GM23338 (cell line): ENCODE measurements at regions not wholly inside any gene's neighbourhood (a gene's known extent, or its start where the extent isn't known, plus 50 kb on each side); places are given as distances from the start of the nearest gene placed in this dataset.

Experiments
- ATAC-seq: fragments of 200-7000 bp; cut with Tn5 transposase; 3 replicates; pipeline ENCODE4 v1.9.1; 2020
- DNase-seq: peaks from one replicate; pipeline ENCODE4 v3.0.0-alpha.2; 2015; ENCODE audit warnings: low spot score
- H2AFZ ChIP-seq: fragments of 200-600 bp; sonication (generic); 2 replicates; pipeline ENCODE4 v1.8.0; 2016; ENCODE audit warnings: antibody characterized with exemption, mild to moderate bottlenecking, moderate library complexity
- H3F3A ChIP-seq: fragments of 200-600 bp; sonication (generic); replicated peaks from 2 replicates; pipeline ENCODE4 v1.8.0; 2017; ENCODE audit warnings: antibody characterized with exemption, mixed run types, low read depth
- H3K27ac ChIP-seq: fragments of 200-600 bp; sonication (generic); 2 replicates; pipeline ENCODE4 v1.6.1; 2016; ENCODE audit warnings: low read depth
- H3K27me3 ChIP-seq: fragments of 200-600 bp; sonication (generic); 2 replicates; pipeline ENCODE4 v1.8.0; 2016; ENCODE audit warnings: mild to moderate bottlenecking, mixed run types, moderate library complexity; ENCODE audit not compliant: insufficient read depth
- H3K36me3 ChIP-seq: fragments of 200-600 bp; sonication (generic); 2 replicates; pipeline ENCODE4 v1.8.0; 2016; ENCODE audit warnings: mild to moderate bottlenecking; ENCODE audit not compliant: insufficient read depth
- H3K4me1 ChIP-seq: fragments of 200-600 bp; sonication (generic); 2 replicates; pipeline ENCODE4 v1.8.0; 2016; ENCODE audit warnings: mild to moderate bottlenecking, moderate library complexity; ENCODE audit not compliant: insufficient read depth
- H3K4me2 ChIP-seq: fragments of 200-600 bp; sonication (generic); 2 replicates; pipeline ENCODE4 v1.7.1; 2017; ENCODE audit warnings: mixed run types
- H3K4me3 ChIP-seq: fragments of 200-600 bp; sonication (generic); 2 replicates; pipeline ENCODE4 v1.6.1; 2016; ENCODE audit warnings: mixed run types
- H3K79me2 ChIP-seq: fragments of 200-600 bp; sonication (generic); replicated peaks from 2 replicates; pipeline ENCODE4 v1.8.0; 2017; ENCODE audit warnings: mild to moderate bottlenecking; ENCODE audit not compliant: insufficient read depth
- H3K9me2 ChIP-seq: fragments of 200-600 bp; sonication (generic); 2 replicates; pipeline ENCODE4 v1.8.0; 2017; ENCODE audit not compliant: insufficient read depth
- H4K20me1 ChIP-seq: fragments of 200-600 bp; sonication (generic); replicated peaks from 2 replicates; pipeline ENCODE4 v1.8.0; 2017; ENCODE audit warnings: mild to moderate bottlenecking; ENCODE audit not compliant: insufficient read depth
- H3K27ac Mint-ChIP-seq: 2 replicates; pipeline ENCODE4 v1.8.0; 2020; ENCODE audit warnings: inconsistent platforms, mild to moderate bottlenecking, moderate library complexity, mixed read lengths
- H3K27me3 Mint-ChIP-seq: 3 replicates; pipeline ENCODE4 v1.8.0; 2022; ENCODE audit warnings: low read depth, mild to moderate bottlenecking, moderate library complexity, mixed read lengths, inconsistent platforms; ENCODE audit not compliant: insufficient read depth, poor library complexity
- H3K36me3 Mint-ChIP-seq: 3 replicates; pipeline ENCODE4 v1.8.0; 2021; ENCODE audit warnings: low read depth, mild to moderate bottlenecking, inconsistent platforms, moderate library complexity, mixed read lengths
- H3K4me1 Mint-ChIP-seq: 3 replicates; pipeline ENCODE4 v1.8.0; 2020; ENCODE audit warnings: mild to moderate bottlenecking, inconsistent platforms, mixed read lengths
- H3K4me3 Mint-ChIP-seq: 3 replicates; pipeline ENCODE4 v1.8.0; 2021; ENCODE audit warnings: moderate library complexity, mild to moderate bottlenecking, inconsistent platforms, mixed read lengths
- H3K9me3 Mint-ChIP-seq: 3 replicates; pipeline ENCODE4 v1.8.0; 2020; ENCODE audit warnings: moderate library complexity, mild to moderate bottlenecking, inconsistent platforms, mixed read lengths
- CREB1 ChIP-seq: fragments of 250-450 bp; sonication (Bioruptor Pico); IDR thresholded peaks from 2 replicates; pipeline ENCODE4 v1.5.0; 2020; ENCODE audit warnings: low read depth, mild to moderate bottlenecking, moderate library complexity
- ETS1 ChIP-seq: IDR thresholded peaks from 2 replicates; pipeline ENCODE4 v1.6.1; 2016; ENCODE audit warnings: antibody characterized with exemption
- EZH2 ChIP-seq: fragments of 200-600 bp; sonication (generic); IDR thresholded peaks from one replicate; pipeline ENCODE4 v1.8.0; 2017; ENCODE audit warnings: antibody characterized with exemption, mild to moderate bottlenecking, low read depth; ENCODE audit not compliant: unreplicated experiment
- EZH2phosphoT487 ChIP-seq: fragments of 200-600 bp; sonication (generic); IDR thresholded peaks from one replicate; pipeline ENCODE4 v1.8.1; 2018; ENCODE audit warnings: antibody characterized with exemption; ENCODE audit not compliant: unreplicated experiment
- JUNB ChIP-seq: IDR thresholded peaks from one replicate; pipeline ENCODE4 v1.6.1; 2016; ENCODE audit warnings: antibody characterized with exemption; ENCODE audit not compliant: unreplicated experiment
- NANOG ChIP-seq: IDR thresholded peaks from 2 replicates; pipeline ENCODE4 v1.6.1; 2016; ENCODE audit warnings: antibody characterized with exemption, borderline replicate concordance
- POLR2AphosphoS5 ChIP-seq: IDR thresholded peaks from 2 replicates; pipeline ENCODE4 v1.6.1; 2016; ENCODE audit warnings: antibody characterized with exemption, low read depth
- REST ChIP-seq: IDR thresholded peaks from one replicate; pipeline ENCODE4 v1.6.1; 2018; ENCODE audit warnings: antibody characterized with exemption; ENCODE audit not compliant: unreplicated experiment
- STAT1 ChIP-seq: IDR thresholded peaks from one replicate; pipeline ENCODE4 v1.6.1; 2016; ENCODE audit warnings: antibody characterized with exemption; ENCODE audit not compliant: unreplicated experiment
- ZNF114 ChIP-seq: fragments of 250-450 bp; sonication (Bioruptor Pico); IDR thresholded peaks from 2 replicates; pipeline ENCODE4 v1.5.0; 2020; ENCODE audit warnings: mild to moderate bottlenecking, moderate library complexity
- ZNF462 ChIP-seq: fragments of 250-450 bp; sonication (Bioruptor Pico); IDR thresholded peaks from 2 replicates; pipeline ENCODE4 v1.5.0; 2020; ENCODE audit warnings: mild to moderate bottlenecking, moderate library complexity
- TF ChIP-seq, protein P1 (sequence below), 2 experiments: fragments of 200-600 bp in 1 of 2; sonication (generic) in 1 of 2; conservative IDR thresholded peaks; 2 replicates each; pipeline versions ENCODE4 v1.5.1 to v1.6.1; 2016 to 2017; ENCODE audit warnings: antibody characterized with exemption in 2 of 2, low read depth in 2 of 2, mild to moderate bottlenecking in 2 of 2, moderate library complexity in 1 of 2

DNA sequence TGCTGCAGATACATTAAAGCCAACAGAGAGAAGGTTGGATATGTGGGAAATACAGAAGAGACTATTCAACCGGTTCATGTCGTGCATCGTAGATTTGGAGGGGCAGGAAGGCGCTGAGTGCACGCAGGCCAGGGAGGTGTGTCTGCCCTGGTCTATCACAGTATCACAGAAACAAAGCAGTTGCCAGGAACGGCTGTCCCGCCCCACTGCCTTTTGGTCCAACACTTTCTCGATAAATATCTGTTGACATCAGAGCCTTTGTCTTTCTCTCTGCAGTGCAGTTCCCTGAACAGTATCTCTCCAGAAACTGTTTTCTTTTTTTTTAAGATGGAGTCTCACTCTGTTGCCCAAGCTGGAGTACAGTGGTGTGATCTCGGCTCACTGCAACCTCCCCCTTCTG is 151.1 kb upstream of the BCOR start:
- Histone ChIP-seq H3K79me2 (no peaks in the 10 kb centered on the region), H2AFZ (no peak overlapping the region), H3K27ac (no peak overlapping the region), H3K27me3 (no peaks in the 10 kb centered on the region), H3K4me3 (no peak overlapping the region), H3K4me1 (0 out of 2 replicates have a peak, but pooled peaks cover 3% of the 10 kb centered on the region), H3K9me2 (no peaks in the 10 kb centered on the region), H3K4me2 (no peak overlapping the region), H4K20me1 (no peaks in the 10 kb centered on the region), H3F3A (no peaks in the 10 kb centered on the region), H3K36me3 (no peaks in the 10 kb centered on the region)
- no peak for DNase-seq
- no peak overlapping the region for H3K4me3 Mint-ChIP-seq
- no peaks in the 10 kb centered on the region for H3K9me3 Mint-ChIP-seq
- H3K27ac Mint-ChIP-seq, result no peak overlapping the region
- H3K36me3 Mint-ChIP-seq, result no peaks in the 10 kb centered on the region
- ATAC-seq, result no peak
- H3K27me3 Mint-ChIP-seq, result peaks cover 13% of the 10 kb centered on the region
- peaks cover 19% of the 10 kb centered on the region for H3K4me1 Mint-ChIP-seq
- TF ChIP-seq, protein P1, sequence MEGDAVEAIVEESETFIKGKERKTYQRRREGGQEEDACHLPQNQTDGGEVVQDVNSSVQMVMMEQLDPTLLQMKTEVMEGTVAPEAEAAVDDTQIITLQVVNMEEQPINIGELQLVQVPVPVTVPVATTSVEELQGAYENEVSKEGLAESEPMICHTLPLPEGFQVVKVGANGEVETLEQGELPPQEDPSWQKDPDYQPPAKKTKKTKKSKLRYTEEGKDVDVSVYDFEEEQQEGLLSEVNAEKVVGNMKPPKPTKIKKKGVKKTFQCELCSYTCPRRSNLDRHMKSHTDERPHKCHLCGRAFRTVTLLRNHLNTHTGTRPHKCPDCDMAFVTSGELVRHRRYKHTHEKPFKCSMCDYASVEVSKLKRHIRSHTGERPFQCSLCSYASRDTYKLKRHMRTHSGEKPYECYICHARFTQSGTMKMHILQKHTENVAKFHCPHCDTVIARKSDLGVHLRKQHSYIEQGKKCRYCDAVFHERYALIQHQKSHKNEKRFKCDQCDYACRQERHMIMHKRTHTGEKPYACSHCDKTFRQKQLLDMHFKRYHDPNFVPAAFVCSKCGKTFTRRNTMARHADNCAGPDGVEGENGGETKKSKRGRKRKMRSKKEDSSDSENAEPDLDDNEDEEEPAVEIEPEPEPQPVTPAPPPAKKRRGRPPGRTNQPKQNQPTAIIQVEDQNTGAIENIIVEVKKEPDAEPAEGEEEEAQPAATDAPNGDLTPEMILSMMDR (conservative IDR thresholded peaks at IDR 0.05; ENCODE audit: low read depth in 2 of 2), result no peak
- no peak for TF ChIP-seq ETS1
- TF ChIP-seq EZH2phosphoT487, result no peak
- no peak for TF ChIP-seq ZNF114 (CRISPR knock-in tag)
- no peak for TF ChIP-seq REST
- no peak for TF ChIP-seq POLR2AphosphoS5
- TF ChIP-seq ZNF462 (CRISPR knock-in tag), result no peak
- no peak for TF ChIP-seq NANOG
- TF ChIP-seq JUNB, result no peak
- TF ChIP-seq EZH2, result no peak
- TF ChIP-seq STAT1, result no peak
- TF ChIP-seq CREB1 (CRISPR knock-in tag), result no peak
